Retinal pigment epithelial cell (primary cell): ENCODE measurements at regions not wholly inside any gene's neighbourhood (a gene's known extent, or its start where the extent isn't known, plus 50 kb on each side); places are given as distances from the start of the nearest gene placed in this dataset.

Experiments
- DNase-seq: peaks from one replicate; pipeline ENCODE4 v3.0.0-alpha.2; 2010; ENCODE audit warnings: low read depth
- H3K4me3 ChIP-seq: 2 replicates; pipeline ENCODE4 v1.5.1; 2011; ENCODE audit warnings: mild to moderate bottlenecking, low read length, control low read depth, moderate library complexity
- TF ChIP-seq, protein P1 (sequence below): conservative IDR thresholded peaks from 2 replicates; pipeline ENCODE4 v1.5.1; 2011; ENCODE audit warnings: low read depth, low read length, control low read depth, inconsistent platforms

DNA sequence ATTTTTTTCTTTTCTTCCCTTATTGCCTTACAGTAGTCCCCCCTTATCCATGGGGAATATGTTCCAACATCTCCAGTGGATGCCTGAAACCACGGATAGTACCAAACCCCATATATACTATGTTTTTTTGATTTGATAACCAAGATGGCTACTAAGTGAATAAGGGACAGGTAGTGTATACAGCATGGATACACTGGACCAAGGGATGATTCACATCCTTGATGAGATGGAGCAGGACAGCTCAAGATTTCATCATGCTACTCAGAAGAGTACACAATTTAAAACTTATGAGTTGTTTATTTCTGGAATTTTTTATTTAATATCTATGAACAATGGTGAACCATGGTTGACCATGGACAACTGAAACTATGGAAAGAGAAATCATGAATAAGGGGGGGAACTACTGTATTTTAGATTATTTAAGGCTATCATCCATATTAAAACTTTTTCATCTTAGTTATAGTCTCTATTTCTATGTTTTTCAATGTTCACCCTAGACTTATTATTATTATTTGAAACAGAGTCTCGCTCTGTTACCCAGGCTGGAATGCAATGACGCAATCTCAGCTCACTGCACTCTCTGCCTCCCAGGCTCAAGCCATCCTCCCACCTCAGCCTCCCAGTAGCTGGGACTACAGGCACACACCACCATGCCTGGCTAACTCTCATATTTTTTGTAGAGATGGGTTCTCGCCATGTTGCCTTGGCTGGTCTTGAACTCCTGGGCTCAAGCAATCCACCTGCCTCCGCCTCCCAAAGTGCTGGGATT is 188.0 kb upstream of the PELI2 start:
- TF ChIP-seq, protein P1, sequence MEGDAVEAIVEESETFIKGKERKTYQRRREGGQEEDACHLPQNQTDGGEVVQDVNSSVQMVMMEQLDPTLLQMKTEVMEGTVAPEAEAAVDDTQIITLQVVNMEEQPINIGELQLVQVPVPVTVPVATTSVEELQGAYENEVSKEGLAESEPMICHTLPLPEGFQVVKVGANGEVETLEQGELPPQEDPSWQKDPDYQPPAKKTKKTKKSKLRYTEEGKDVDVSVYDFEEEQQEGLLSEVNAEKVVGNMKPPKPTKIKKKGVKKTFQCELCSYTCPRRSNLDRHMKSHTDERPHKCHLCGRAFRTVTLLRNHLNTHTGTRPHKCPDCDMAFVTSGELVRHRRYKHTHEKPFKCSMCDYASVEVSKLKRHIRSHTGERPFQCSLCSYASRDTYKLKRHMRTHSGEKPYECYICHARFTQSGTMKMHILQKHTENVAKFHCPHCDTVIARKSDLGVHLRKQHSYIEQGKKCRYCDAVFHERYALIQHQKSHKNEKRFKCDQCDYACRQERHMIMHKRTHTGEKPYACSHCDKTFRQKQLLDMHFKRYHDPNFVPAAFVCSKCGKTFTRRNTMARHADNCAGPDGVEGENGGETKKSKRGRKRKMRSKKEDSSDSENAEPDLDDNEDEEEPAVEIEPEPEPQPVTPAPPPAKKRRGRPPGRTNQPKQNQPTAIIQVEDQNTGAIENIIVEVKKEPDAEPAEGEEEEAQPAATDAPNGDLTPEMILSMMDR, result no peak
- H3K4me3 ChIP-seq, result no peak overlapping the region
- no peak for DNase-seq

DNA sequence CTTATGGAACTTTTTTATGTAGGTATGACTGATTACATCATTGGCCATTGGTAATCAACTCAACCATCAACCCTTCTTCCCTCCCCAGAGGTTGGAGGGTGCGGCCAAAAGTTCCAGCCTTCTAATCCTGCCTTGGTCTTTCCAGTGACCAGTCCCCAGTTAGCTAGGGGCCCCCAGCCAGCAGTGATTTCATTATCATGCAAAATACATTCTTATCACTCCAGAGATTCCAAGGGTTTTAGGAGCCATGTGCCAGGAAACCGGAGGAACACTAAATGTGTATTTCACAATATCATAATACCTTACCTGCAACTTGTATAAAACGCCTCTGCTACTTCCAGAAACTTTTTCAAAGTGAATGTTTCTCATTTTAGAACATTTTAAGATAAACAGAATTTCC is 181.5 kb upstream of the PELI2 start:
- peak; percentile 58 for DNase-seq
- TF ChIP-seq, protein P1, result no peak
- no peak overlapping the region for H3K4me3 ChIP-seq

DNA sequence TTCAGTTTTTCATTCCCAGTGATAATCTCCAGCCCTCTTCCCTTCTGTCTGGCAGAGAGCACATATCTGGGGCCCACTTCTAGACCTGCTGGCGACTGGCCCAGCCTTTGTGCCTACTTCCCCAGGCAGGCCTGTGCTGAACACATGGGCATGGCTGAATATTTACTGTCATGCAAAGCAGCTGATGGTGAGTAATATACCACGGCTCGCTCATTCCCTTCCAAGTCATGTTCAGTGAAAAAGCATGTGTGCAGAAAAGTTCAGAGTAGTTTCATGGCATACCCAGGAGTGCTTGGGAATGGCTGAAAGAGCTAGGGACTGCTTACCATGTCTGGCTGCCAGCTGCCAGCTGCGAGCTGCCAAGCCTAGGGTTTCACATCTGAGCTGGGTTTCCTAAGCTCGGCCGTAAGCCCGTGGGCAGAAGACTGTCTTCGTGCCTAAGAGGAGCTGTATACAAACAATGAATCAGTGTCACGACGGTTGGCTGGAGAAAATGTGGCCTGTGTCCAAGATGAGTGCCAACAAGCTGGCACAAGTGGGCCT is 179.9 kb upstream of the PELI2 start:
- H3K4me3 ChIP-seq, result no peak overlapping the region
- peak; percentile 95 for DNase-seq
- TF ChIP-seq, protein P1, result no peak

DNA sequence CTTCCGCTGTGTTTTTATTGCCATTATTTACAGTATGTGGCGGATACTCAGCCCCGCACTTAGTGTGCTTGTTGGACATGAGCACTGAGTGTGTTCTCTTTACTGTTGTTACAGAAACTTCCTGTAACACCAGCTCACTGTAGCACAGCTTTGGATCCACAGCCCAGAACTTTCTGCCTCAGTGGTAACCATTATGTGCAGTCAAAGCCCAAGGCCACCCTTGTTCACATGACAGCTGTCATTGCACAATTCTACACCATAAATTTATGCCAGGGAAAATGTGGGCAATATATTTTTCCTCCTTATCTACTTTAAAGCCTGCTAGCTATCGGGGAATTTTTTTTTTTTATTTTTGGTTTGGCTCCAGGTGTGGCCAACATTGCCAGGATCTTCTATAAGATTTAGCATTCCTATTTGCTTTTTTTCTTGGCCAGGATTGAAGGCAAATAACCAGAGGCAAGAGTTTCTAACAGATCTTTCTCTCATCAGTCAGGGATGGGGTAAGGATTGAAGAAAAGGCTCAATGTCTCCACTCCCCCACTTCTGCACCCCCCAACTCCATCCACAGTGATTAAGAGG is 176.0 kb upstream of the PELI2 start:
- no peak overlapping the region for H3K4me3 ChIP-seq
- DNase-seq, result no peak
- TF ChIP-seq, protein P1, result no peak

DNA sequence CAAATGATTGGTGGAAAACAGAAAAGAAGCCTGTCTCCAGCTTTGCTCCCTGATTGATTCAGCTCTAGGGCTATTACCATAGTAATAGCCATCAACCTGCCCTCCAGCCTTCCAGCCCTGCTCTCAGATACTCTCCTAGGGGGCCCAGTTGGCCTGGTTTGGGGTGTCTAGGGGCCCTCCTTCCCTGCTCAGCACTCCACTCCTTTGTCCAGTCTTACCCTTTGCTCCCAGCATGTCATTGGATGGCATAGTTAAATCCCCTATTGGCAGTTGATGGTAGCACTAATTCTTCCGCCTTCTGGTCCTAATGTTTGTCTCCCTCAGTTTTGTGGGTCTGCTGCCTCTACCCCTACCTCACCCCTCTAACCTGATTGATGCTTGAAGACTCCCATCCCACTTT is 175.4 kb upstream of the PELI2 start:
- no peak overlapping the region for H3K4me3 ChIP-seq
- no peak for DNase-seq
- TF ChIP-seq, protein P1, result no peak

DNA sequence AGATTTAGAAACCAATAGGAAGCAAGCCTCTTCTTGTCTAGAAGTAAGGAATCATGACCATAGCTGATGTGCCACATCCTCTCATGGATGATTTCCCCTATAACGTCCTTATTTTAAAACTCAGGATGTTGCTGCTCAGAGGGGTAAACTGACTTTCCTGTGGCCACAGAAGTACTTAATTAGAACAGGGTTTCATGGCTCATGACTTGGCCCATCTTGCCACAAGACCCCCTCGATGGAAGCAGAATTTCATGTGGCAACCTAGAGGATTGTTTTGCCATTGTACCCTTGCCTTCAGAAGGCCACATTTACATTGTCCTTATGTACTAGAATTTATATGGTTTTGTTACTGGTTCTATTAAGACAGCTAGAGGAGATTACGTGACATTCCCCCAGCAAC is 173.5 kb upstream of the PELI2 start:
- DNase-seq, result no peak
- TF ChIP-seq, protein P1, result no peak
- no peak overlapping the region for H3K4me3 ChIP-seq

DNA sequence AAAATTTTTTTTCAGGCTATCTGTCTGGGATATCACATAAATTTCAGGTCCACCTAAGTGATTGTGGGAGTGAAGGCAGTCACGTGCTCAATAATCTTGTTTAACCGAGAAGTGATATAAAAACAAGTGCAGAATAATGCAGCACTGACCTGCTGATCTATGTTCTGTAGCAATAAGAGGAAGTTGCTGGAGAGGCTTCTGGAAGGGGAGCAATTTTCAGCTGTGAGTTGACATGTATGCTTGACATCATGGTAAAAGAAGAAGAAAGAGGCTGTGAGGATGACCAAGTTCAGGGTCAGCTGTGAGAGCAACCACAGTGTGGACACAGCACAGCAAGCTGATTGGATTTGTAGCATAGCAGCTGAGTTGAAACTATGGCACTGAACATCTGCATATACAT is 172.0 kb upstream of the PELI2 start:
- H3K4me3 ChIP-seq, result no peak overlapping the region
- no peak for DNase-seq
- TF ChIP-seq, protein P1, result no peak
